ENCODE measurements at regions not wholly inside any gene's neighbourhood (a gene's known extent, or its start where the extent isn't known, plus 50 kb on each side); places are given as distances from the start of the nearest gene placed in this dataset.

- H3K9ac ChIP-seq (ENCODE audit: insufficient read depth, low read length, poor library complexity, severe bottlenecking) = no peak overlapping the region
- H2AFZ ChIP-seq (ENCODE audit: insufficient read depth, low read depth, low read length, poor library complexity, severe bottlenecking) = no peak overlapping the region
- Mint-ChIP-seq H3K27ac (no peak overlapping the region), H3K27me3 (ENCODE audit: low read depth in 3 of 3) (no peaks in the 10 kb centered on the region), H3K4me3 (no peak overlapping the region), H3K36me3 (peaks cover 12 to 29% of the 10 kb centered on the region in 2 donors), H3K4me1 (peaks cover 26% of the 10 kb centered on the region), H3K9me3 (peaks cover 10 to 24% (median 15%) of the 10 kb centered on the region in 7 donors)
- H3K4me2 ChIP-seq (replicated peaks; ENCODE audit: extremely low read depth, low read length, poor library complexity, severe bottlenecking) = no peak overlapping the region
- DNase-seq = no peak
- TF ChIP-seq, protein P1, sequence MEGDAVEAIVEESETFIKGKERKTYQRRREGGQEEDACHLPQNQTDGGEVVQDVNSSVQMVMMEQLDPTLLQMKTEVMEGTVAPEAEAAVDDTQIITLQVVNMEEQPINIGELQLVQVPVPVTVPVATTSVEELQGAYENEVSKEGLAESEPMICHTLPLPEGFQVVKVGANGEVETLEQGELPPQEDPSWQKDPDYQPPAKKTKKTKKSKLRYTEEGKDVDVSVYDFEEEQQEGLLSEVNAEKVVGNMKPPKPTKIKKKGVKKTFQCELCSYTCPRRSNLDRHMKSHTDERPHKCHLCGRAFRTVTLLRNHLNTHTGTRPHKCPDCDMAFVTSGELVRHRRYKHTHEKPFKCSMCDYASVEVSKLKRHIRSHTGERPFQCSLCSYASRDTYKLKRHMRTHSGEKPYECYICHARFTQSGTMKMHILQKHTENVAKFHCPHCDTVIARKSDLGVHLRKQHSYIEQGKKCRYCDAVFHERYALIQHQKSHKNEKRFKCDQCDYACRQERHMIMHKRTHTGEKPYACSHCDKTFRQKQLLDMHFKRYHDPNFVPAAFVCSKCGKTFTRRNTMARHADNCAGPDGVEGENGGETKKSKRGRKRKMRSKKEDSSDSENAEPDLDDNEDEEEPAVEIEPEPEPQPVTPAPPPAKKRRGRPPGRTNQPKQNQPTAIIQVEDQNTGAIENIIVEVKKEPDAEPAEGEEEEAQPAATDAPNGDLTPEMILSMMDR (IDR thresholded peaks at IDR 0.05) = no peak
- peaks cover 8 to 14% of the 10 kb centered on the region in 2 donors for H3K9me3 ChIP-seq (replicated peaks in 1 of 2; ENCODE audit: control insufficient read depth in 1 of 2, insufficient read depth in 1 of 2, low read length in 2 of 2)
- peaks cover 11 to 13% of the 10 kb centered on the region in 2 donors for H3K4me1 ChIP-seq (ENCODE audit: control insufficient read depth in 1 of 2, insufficient read depth in 2 of 2, low read length in 2 of 2)
- H3K27ac ChIP-seq (ENCODE audit: low read depth in 1 of 2, low read length in 2 of 2) = no peak overlapping the region
- no peaks in the 10 kb centered on the region for H3K27me3 ChIP-seq (ENCODE audit: control insufficient read depth in 2 of 2, insufficient read depth in 2 of 2, low read length in 2 of 2)
- H3K36me3 ChIP-seq (replicated peaks in 1 of 2; ENCODE audit: control insufficient read depth in 1 of 2, insufficient read depth in 2 of 2, low read length in 2 of 2) = peaks cover 0 to 4% of the 10 kb centered on the region in 2 donors
- no CpG with 5 or more reads among the region's 4 CpGs for WGBS (ENCODE audit: insufficient coverage)
- intact Hi-C loops (cut with micrococcal nuclease) = no loop called here
- H4K20me1 ChIP-seq (ENCODE audit: insufficient read depth, low read length) = peaks cover 33% of the 10 kb centered on the region
- peaks cover 87% of the 10 kb centered on the region for H3K79me2 ChIP-seq (ENCODE audit: insufficient read depth, low read length)
- H3K4me3 ChIP-seq (replicated peaks in 1 of 3; ENCODE audit: low read depth in 2 of 3, low read length in 3 of 3) = no peak overlapping the region
These were observed 84.5 kb upstream of the SVIL start for GRCh38 chr10:29719281-29719675.

GRCh38 chr10:29715296-29715695 is 80.5 kb upstream of the SVIL start:
- H3K4me1 ChIP-seq (ENCODE audit: control insufficient read depth in 1 of 2, insufficient read depth in 2 of 2, low read length in 2 of 2) = peaks cover 0 to 4% of the 10 kb centered on the region in 2 donors
- peaks cover 3 to 7% of the 10 kb centered on the region in 2 donors for H3K9me3 ChIP-seq (replicated peaks in 1 of 2; ENCODE audit: control insufficient read depth in 1 of 2, insufficient read depth in 1 of 2, low read length in 2 of 2)
- no peaks in the 10 kb centered on the region for H3K27me3 Mint-ChIP-seq (ENCODE audit: low read depth in 3 of 3)
- peaks cover 84% of the 10 kb centered on the region for H3K79me2 ChIP-seq (ENCODE audit: insufficient read depth, low read length)
- H3K4me2 ChIP-seq (replicated peaks; ENCODE audit: extremely low read depth, low read length, poor library complexity, severe bottlenecking) = no peak overlapping the region
- no peak for DNase-seq
- peaks cover 16 to 43% of the 10 kb centered on the region in 2 donors for H3K36me3 Mint-ChIP-seq
- H3K4me1 Mint-ChIP-seq = peaks cover 15% of the 10 kb centered on the region
- H3K27ac Mint-ChIP-seq = no peak overlapping the region
- WGBS (ENCODE audit: insufficient coverage) = no CpG with 5 or more reads among the region's 2 CpGs
- intact Hi-C loops (cut with micrococcal nuclease) = no loop called here
- H3K27me3 ChIP-seq (ENCODE audit: control insufficient read depth in 2 of 2, insufficient read depth in 2 of 2, low read length in 2 of 2) = no peaks in the 10 kb centered on the region
- no peak overlapping the region for H3K4me3 ChIP-seq (replicated peaks in 1 of 3; ENCODE audit: low read depth in 2 of 3, low read length in 3 of 3)
- no peaks in the 10 kb centered on the region for H3K36me3 ChIP-seq (replicated peaks in 1 of 2; ENCODE audit: control insufficient read depth in 1 of 2, insufficient read depth in 2 of 2, low read length in 2 of 2)
- no peak overlapping the region for H3K27ac ChIP-seq (ENCODE audit: low read depth in 1 of 2, low read length in 2 of 2)
- no peak overlapping the region for H3K4me3 Mint-ChIP-seq
- H2AFZ ChIP-seq (ENCODE audit: insufficient read depth, low read depth, low read length, poor library complexity, severe bottlenecking) = no peak overlapping the region
- TF ChIP-seq, protein P1 (IDR thresholded peaks at IDR 0.05) = no peak
- H3K9ac ChIP-seq (ENCODE audit: insufficient read depth, low read length, poor library complexity, severe bottlenecking) = no peak overlapping the region
- peaks cover 5 to 15% (median 10%) of the 10 kb centered on the region in 7 donors for H3K9me3 Mint-ChIP-seq
- peaks cover 42% of the 10 kb centered on the region for H4K20me1 ChIP-seq (ENCODE audit: insufficient read depth, low read length)

All from CD14-positive monocyte (primary cell).